GM21526 (cell line): ENCODE measurements at regions not wholly inside any gene's neighbourhood (a gene's known extent, or its start where the extent isn't known, plus 50 kb on each side); places are given as distances from the start of the nearest gene placed in this dataset.

Source experiments
- ATAC-seq: cut with Tn5 transposase; IDR thresholded peaks from one replicate; pipeline ENCODE4 v1.9.1; 2021; ENCODE audit warnings: moderate library complexity; ENCODE audit not compliant: unreplicated experiment, low FRiP score

GRCh38 chr6:106918115-106918514 lies 56.4 kb downstream of the CD24 start:
- no peak for ATAC-seq

- no peak for ATAC-seq
Measured at GRCh38 chr6:106916891-106917290, 57.6 kb downstream of the CD24 start.

GRCh38 chr6:106913676-106914280 lies 60.8 kb downstream of the CD24 start:
- ATAC-seq: no peak

DNA sequence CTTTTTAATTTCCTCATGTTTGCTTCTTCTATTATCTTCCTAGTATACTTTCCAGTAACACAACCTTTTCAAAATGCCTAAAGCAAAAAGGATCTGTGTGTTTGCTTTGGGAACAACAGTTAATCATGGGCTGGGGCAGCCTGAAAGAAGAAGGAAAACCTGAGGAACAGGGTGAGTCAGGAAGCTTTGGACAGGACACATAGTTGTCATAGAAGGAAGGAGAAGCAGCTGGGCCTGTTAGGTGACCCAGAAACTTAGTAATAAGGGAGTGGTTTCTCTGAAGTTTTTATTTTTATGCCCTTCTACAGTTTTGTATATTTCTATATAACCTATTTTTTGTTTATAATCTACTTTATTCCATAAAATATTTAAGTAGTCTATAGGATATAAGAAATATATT lies 61.4 kb downstream of the CD24 start:
- no peak for ATAC-seq

GRCh38 chr6:106912091-106912490 lies 62.4 kb downstream of the CD24 start:
- ATAC-seq: no peak

- no peak for ATAC-seq
Measured at GRCh38 chr6:106910999-106911949, 63.3 kb downstream of the CD24 start.

GRCh38 chr6:106908386-106908840 lies 66.1 kb downstream of the CD24 start:
- ATAC-seq: no peak

- ATAC-seq: no peak
Measured at GRCh38 chr6:106907754-106908153, 66.8 kb downstream of the CD24 start.

GRCh38 chr6:106906232-106906631 lies 68.3 kb downstream of the CD24 start:
- no peak for ATAC-seq

DNA sequence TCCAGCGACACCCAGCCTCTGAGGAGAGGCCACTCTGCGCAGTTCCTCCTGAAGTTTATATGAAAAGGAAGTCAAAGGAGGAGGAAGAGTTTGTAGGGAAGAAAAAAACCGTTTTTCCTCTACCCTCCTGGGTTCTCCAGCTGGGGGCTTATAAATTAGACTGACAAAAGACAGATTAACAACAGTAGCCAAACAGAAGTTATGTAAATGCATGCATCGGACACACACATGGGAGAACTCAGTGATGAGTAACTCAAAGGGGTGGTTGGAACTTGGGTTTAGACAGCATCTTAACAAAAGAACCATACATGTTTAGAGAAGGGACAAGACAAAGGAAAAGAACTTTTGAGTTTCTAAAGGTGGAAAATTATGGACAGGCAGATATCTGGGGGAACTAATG lies 71.2 kb downstream of the CD24 start:
- ATAC-seq: no peak

DNA sequence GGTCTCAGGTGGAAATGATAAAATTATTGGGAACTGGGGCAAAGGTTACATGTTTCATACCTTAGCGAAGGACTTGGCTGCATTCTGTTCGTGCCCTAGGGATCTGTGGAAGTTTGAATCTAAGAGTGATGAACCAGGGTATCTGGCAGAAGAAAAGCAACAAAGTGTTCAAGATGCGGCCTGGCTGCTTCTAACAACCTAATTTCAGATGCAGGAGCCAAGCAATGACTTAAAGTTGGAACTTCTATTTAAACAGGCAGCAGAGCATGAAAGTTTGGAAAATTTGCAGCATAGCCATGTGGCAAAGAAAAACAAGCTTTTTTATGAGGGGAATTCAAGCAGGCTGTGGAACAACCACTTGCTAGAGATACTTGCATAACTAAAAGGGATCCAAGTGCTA lies 73.5 kb downstream of the CD24 start:
- no peak for ATAC-seq

DNA sequence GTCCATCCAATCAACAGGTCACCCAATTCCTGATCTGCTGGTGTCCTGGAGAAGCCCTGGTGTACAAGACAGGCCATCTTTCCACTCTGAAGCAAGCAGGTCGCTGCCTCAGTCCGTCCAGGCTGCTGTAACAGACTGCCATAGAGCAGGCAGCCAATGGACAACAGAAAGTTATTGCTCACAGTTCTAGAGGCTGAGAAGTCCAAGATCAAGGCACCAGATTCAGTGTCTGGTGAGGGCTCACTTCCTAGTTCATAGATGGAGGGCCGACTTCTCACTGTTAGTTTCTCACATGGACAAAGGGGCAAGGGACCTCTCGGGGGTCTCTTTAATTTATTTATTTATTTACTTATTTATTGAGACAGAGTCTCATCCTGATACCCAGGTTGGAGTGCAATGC lies 74.8 kb downstream of the CD24 start:
- ATAC-seq: no peak

GRCh38 chr6:106897580-106897979 lies 76.9 kb downstream of the CD24 start:
- no peak for ATAC-seq

- no peak for ATAC-seq
Measured at GRCh38 chr6:106895703-106896040, 78.9 kb downstream of the CD24 start.

- no peak for ATAC-seq
Measured at GRCh38 chr6:106894978-106895702, 79.4 kb downstream of the CD24 start.

DNA sequence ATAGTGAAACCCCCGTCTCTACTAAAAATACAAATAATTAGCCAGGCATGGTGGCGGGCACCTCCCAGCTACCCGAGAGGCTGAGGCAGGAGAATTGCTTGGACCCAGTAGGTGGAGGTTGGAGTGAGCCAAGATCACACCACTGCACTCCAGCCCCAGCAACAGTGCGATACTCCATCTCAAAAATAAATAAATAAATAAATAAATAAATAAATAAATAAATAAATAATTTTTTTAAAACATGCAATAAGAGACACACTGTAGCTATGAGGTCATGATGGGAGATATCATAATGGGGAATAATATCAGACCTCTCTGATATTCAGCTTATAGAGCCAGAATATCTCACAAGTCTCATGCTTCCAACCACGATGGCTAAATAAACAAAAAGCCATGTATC lies 82.3 kb downstream of the CD24 start:
- ATAC-seq: no peak

DNA sequence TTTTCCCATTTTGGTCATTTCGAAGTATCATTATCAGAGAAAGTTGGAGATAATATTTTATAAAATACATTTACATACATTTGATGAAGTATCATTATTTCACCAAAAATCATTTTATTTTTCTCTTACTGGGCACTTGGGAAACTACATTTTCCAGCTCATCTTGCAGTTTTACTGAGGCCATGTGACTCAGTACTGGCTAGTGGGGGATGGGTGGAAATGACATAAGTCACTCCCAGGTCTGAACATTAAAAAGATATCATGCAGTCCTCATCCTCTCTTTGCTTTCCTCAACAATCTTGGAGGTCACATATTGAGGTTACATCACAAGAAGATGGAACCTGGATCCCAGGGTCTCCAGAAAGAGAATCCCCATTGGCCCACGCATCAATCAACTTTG lies 84.1 kb downstream of the CD24 start:
- no peak for ATAC-seq

DNA sequence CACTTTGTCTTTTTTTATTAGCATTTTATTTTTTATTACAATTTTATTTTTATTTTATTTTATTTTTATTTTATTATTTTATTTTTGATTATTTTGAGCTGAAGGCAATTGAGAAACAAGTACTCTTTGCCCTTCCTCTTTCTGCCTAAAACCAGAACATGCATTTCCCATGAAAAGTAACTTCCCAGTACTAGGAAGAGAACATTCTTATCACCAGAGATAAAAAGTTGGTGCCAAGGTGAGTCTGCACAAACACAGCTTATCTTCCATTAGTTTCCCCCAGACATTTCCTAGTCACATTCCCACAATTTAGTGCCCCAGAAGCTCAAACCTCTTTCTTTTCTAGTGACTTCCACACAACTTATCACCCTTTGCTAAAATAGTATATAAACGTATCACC lies 84.8 kb downstream of the CD24 start:
- no peak for ATAC-seq

DNA sequence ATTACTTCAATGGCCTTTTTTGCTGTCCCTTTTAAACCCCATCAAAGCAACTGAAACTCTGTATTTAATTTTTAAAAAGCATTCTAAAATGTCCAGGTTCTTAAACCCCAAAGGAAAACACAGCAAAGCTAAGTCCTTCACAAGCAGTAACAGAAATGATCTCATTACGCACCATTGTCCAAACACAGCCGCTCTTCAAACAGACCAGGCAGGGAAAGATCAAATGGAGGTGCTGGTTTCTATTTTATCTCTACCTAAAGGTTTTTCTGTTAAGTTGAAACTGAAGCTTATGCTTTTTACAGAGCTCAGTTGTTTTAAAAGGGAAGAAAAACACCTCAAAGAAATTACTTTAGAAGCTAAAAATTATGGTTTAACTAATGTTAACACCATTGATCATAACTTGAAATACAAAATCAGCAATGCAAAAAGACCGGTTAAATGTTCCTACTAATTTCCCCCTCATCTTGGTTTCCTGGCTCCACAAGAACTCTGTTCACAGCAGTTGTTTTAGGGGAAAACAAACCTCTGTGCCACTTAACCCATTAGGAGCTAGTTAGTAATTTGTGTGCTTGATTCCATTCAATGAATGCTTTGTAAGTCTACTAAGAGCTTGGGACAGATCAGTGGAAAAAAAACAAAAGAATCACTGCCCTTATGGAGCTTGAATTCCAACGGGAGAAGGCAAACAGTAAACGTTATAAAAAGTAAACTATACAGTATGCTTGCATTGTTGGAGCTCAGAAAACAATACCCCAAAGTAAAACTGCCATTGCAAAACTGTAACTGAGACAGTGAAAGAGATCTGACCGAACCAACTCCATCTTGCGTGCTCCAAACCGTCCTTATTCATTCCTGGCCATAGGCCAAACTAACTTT lies 87.4 kb downstream of the CD24 start:
- no peak for ATAC-seq

DNA sequence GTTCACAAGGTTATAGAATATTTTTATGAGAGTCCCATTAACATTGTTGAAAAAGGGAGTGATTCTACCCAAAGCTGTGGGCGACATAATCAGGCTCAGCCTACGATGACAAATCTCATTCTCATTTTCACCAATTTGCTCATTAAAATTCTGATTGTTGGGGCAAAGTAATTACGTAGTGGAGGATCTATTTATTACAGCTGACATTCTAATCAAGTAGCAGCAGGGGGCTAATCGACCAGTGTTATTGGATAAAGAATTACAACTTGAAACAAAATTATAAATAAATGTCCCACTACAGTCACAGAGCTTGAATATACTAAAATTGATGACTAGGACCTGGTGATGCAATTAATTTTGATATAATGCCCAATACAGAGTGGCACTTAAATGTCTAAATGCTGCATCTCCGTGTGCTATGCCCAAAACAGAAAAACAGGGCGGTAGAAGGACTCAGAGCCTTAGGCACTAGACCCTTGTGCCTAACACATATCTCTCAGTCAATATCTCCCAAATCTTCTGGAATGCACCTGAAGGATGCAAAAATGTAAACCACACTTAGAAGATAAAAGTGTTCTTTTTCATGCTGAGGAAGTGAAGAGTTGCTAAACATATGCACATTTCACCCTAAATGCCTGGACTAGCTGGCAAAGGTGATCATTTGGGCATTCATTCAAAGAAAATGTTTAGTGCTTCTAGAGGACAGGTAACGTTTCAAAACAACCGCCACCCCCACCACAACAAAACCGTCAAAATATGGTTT lies 88.3 kb downstream of the CD24 start:
- ATAC-seq: no peak
